Uterus (tissue), 3 donors: ENCODE measurements at regions not wholly inside any gene's neighbourhood (a gene's known extent, or its start where the extent isn't known, plus 50 kb on each side); places are given as distances from the start of the nearest gene placed in this dataset.

Experiments
- DNase-seq, 2 donors: peaks; one replicate each; pipeline ENCODE4 v3.0.0-alpha.2; 2019 to 2020
- H3K27ac ChIP-seq, 2 donors: fragments of 200-600 bp; sonication (generic); 1 replicate in 1 of 2; 2 replicates in 1 of 2; pipeline ENCODE4 v1.5.1; 2016 to 2018
- H3K27me3 ChIP-seq, 2 donors: fragments of 200-600 bp; sonication (generic); one replicate each; pipeline ENCODE4 v1.5.1; 2018 to 2019; ENCODE audit warnings: control low read depth in 1 of 2
- H3K36me3 ChIP-seq, 2 donors: fragments of 200-600 bp; sonication (generic); one replicate each; pipeline ENCODE4 v1.5.1; 2019; ENCODE audit warnings: control low read depth in 1 of 2
- H3K4me1 ChIP-seq, 2 donors: fragments of 200-600 bp; sonication (generic); one replicate each; pipeline ENCODE4 v1.5.1; 2018 to 2019; ENCODE audit warnings: control low read depth in 1 of 2
- H3K4me3 ChIP-seq, 2 donors: fragments of 200-600 bp; sonication (generic); 1 replicate in 1 of 2; 2 replicates in 1 of 2; pipeline ENCODE4 v1.5.1; 2018 to 2019; ENCODE audit warnings: mild to moderate bottlenecking in 1 of 2
- H3K9me3 ChIP-seq, 2 donors: fragments of 200-600 bp; sonication (generic); one replicate each; pipeline ENCODE4 v1.5.1; 2019; ENCODE audit warnings: control low read depth in 1 of 2
- CTCF ChIP-seq, 4 experiments: fragments of 200-600 bp in 2 of 4; fragments of 450-650 bp in 2 of 4; sonication (generic) in 2 of 4; IDR thresholded peaks; one replicate each; pipeline ENCODE4 v1.5.1; 2016 to 2019; ENCODE audit warnings: antibody characterized with exemption in 4 of 4, mild to moderate bottlenecking in 2 of 4, moderate library complexity in 1 of 4
- POLR2A ChIP-seq, 2 donors: fragments of 450-650 bp; IDR thresholded peaks; one replicate each; pipeline ENCODE4 v1.6.1; 2016; ENCODE audit warnings: antibody characterized with exemption in 2 of 2, mild to moderate bottlenecking in 1 of 2, moderate library complexity in 1 of 2
- intact Hi-C: fragments of 100-400 bp; cut with DNase I; formaldehyde crosslinking; loops from one replicate; pipeline ENCODE4 v1.15.1; 2023; ENCODE audit warnings: low total_unique reads
- donor health status: DM: yes; HTN: yes; CAD: no.

DNA sequence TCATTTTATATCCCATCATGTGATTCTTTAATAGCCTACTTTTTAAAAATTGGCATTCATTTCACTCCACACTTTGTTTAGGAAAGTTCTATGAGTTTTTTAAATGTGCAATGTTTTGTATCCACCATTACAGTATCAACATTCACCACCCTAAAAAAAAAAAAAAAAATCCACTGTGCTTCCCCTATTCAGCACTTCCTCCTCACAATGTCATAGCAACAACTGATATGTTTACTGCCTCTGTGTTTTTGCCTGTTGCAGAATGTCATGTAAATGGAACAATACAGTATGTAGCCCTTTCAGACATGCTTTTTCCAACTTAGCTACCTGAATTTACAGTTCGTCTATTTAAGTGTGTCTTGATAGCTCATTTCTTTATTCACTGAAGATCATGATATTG, 754.2 kb downstream of the FAM181B start:
- no peaks in the 10 kb centered on the region for H3K27me3 ChIP-seq
- no peak for DNase-seq
- no peaks in the 10 kb centered on the region for H3K9me3 ChIP-seq
- H3K4me3 ChIP-seq, result no peak overlapping the region
- no peak overlapping the region for H3K27ac ChIP-seq
- TF ChIP-seq CTCF (IDR thresholded peaks at IDR 0.05) (no peak), POLR2A (IDR thresholded peaks at IDR 0.05) (no peak)
- H3K36me3 ChIP-seq, result no peaks in the 10 kb centered on the region
- no peaks in the 10 kb centered on the region for H3K4me1 ChIP-seq
- intact Hi-C loops, result no loop called here

DNA sequence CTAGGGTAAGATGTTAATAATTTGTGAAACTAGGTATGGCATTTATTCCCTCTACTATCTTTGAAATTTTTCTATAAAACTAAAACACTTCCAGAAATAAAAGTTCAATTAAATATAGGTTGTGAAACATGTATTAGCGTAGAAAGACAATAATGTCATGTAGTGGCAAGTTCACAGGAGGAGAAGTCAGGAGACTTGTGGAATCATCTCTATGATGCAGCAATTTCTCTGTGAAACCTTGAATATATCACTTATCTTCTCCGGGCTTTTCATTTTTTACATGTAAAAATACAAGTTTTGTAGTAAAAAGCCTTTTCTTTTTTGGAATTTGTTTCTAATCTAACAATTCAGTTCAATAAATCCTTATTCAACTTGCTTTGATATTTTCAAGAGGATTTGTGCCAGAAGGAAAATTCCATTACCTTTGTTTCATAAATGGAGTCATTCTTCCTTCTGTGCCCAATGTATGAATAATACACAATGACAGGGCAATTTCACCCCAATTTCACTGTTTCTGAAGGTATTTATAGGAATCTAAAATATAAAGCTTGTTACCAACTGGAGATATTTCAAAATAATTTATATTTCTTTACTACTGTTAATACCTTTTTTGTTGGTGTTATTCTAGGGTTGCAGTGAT, 758.3 kb downstream of the FAM181B start:
- H3K4me3 ChIP-seq, result no peak overlapping the region
- H3K4me1 ChIP-seq, result no peaks in the 10 kb centered on the region
- no peaks in the 10 kb centered on the region for H3K27me3 ChIP-seq
- intact Hi-C loops, result no loop called here
- no peak for TF ChIP-seq POLR2A (IDR thresholded peaks at IDR 0.05)
- TF ChIP-seq CTCF (IDR thresholded peaks at IDR 0.05), result no peak
- DNase-seq, result no peak
- H3K9me3 ChIP-seq, result no peaks in the 10 kb centered on the region
- no peaks in the 10 kb centered on the region for H3K36me3 ChIP-seq
- H3K27ac ChIP-seq, result no peak overlapping the region

DNA sequence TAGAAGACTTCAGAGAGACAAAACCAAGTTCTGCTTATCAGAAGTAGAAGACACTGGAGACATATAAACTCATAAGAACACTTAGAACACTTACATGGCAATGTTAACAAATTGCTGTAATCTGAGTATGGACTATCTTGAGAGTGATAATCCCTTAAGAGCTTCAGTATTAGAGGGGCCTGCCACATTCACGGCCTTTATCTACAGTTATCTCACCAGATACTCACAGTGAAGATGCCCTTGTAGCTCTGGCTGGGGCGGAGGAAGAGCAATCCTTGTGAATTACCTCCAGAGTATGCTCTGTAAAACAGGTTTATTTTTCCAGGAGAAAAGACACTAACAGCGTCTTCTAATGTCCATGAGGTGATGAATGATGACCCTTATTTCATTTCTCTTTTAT, 762.8 kb downstream of the FAM181B start:
- TF ChIP-seq POLR2A (IDR thresholded peaks at IDR 0.05) (no peak), CTCF (IDR thresholded peaks at IDR 0.05) (no peak)
- H3K9me3 ChIP-seq, result no peaks in the 10 kb centered on the region
- H3K4me3 ChIP-seq, result no peak overlapping the region
- H3K27me3 ChIP-seq, result no peaks in the 10 kb centered on the region
- no peak overlapping the region for H3K27ac ChIP-seq
- intact Hi-C loops, result no loop called here
- H3K4me1 ChIP-seq, result no peaks in the 10 kb centered on the region
- DNase-seq, result no peak
- H3K36me3 ChIP-seq, result no peaks in the 10 kb centered on the region

DNA sequence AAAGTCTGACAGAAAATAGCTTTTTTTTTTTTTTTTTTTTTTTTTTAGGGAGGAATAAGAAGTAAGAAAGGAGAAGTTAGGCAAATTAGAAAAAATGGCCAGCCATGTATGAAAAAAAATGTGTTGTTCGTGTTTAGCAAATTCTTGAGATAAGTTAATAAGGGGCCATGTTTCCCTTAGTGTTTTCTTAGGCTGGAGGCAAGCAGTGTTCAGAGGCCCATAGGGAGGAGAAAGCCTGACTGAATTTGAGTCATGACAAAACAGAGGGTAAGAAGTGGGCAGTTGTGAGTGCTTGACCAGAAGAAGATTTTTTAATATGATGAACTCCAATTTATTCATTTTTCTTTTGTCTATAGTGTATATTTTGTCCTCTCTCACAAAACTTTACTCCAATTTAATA, 766.4 kb downstream of the FAM181B start:
- intact Hi-C loops, result no loop called here
- Histone ChIP-seq H3K27ac (no peak overlapping the region), H3K36me3 (no peaks in the 10 kb centered on the region), H3K27me3 (no peaks in the 10 kb centered on the region), H3K4me3 (no peak overlapping the region), H3K9me3 (no peaks in the 10 kb centered on the region), H3K4me1 (no peaks in the 10 kb centered on the region)
- no peak for DNase-seq
- no peak for TF ChIP-seq CTCF (IDR thresholded peaks at IDR 0.05)
- TF ChIP-seq POLR2A (IDR thresholded peaks at IDR 0.05), result no peak

DNA sequence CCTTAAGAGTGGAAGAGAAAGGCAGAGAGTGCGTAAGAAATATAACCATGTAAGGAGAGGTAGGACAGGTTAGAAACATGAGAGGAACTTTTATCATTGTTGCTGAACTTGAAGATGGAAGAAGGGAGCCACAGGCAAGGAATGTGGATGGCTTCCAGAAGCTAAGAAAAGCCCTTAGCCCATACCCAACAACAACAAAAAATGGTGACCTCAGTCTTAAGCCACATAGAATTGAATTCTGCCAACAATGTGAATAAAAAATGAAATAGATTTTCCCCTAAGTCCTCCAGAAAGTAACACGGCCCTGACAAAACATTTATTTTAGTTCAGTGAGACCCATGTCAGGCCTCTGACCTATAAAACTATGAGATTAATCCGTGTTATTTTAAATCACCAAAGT, 767.3 kb downstream of the FAM181B start:
- no peak for DNase-seq
- intact Hi-C loops, result no loop called here
- peaks cover 0 to under 1% of the 10 kb centered on the region in 2 donors for H3K4me1 ChIP-seq
- H3K27me3 ChIP-seq, result no peaks in the 10 kb centered on the region
- no peaks in the 10 kb centered on the region for H3K36me3 ChIP-seq
- H3K9me3 ChIP-seq, result no peaks in the 10 kb centered on the region
- H3K27ac ChIP-seq, result no peak overlapping the region
- TF ChIP-seq POLR2A (IDR thresholded peaks at IDR 0.05) (no peak), CTCF (IDR thresholded peaks at IDR 0.05) (no peak)
- H3K4me3 ChIP-seq, result no peak overlapping the region
